ENCODE measurements at regions not wholly inside any gene's neighbourhood (a gene's known extent, or its start where the extent isn't known, plus 50 kb on each side); places are given as distances from the start of the nearest gene placed in this dataset.

GRCh38 chr7:46725136-46725535 lies 804.1 kb upstream of the IGFBP3 start:
- H2AFZ ChIP-seq (ENCODE audit: low read depth, low read length) = no peak overlapping the region

GRCh38 chr7:46723742-46724141 lies 802.7 kb upstream of the IGFBP3 start:
- Histone ChIP-seq H3K79me1 (replicated peaks; ENCODE audit: low read length, poor library complexity, severe bottlenecking) (no peaks in the 10 kb centered on the region), H3K27ac (ENCODE audit: low read length, poor library complexity, severe bottlenecking) (no peak overlapping the region), H3K18ac (ENCODE audit: low read depth in 1 of 2, low read length in 2 of 2) (no peak overlapping the region), H4K91ac (ENCODE audit: low read length) (peak overlapping the region; percentile 3), H2BK5ac (ENCODE audit: low read depth, low read length, poor library complexity, severe bottlenecking) (no peak overlapping the region), H2BK120ac (ENCODE audit: low read depth, low read length) (no peak overlapping the region), H2AK5ac (ENCODE audit: low read length, severe bottlenecking) (no peak overlapping the region), H3K27me3 (ENCODE audit: control insufficient read depth in 1 of 2, insufficient read depth in 1 of 2, low read length in 2 of 2) (no peaks in the 10 kb centered on the region), H3K14ac (ENCODE audit: low read length in 2 of 2) (no peak overlapping the region), H3K4me1 (ENCODE audit: control insufficient read depth, insufficient read depth, low read depth, low read length) (peaks cover 4% of the 10 kb centered on the region), H3K9me3 (ENCODE audit: control insufficient read depth, low read length) (peaks cover 6% of the 10 kb centered on the region), H3K9ac (ENCODE audit: low read length) (no peak overlapping the region), H4K8ac (ENCODE audit: low read length) (no peak overlapping the region), H2BK12ac (ENCODE audit: low read length in 2 of 2) (peak overlapping the region; percentile 45 to 86), H3K4me2 (ENCODE audit: low read length, poor library complexity, severe bottlenecking) (no peak overlapping the region), H3K4ac (ENCODE audit: low read depth in 1 of 2, low read length in 2 of 2) (peak overlapping the region; percentile 17 to 26), H2AFZ (ENCODE audit: low read depth, low read length) (no peak overlapping the region), H3K4me3 (ENCODE audit: insufficient read depth in 1 of 2, low read depth in 1 of 2, low read length in 2 of 2) (no peak overlapping the region), H3K23ac (ENCODE audit: low read length in 2 of 2) (no peak overlapping the region), H3K36me3 (ENCODE audit: control insufficient read depth in 1 of 2, insufficient read depth in 2 of 2, low read depth in 1 of 2, low read length in 2 of 2) (no peaks in the 10 kb centered on the region), H2BK15ac (ENCODE audit: low read depth, poor library complexity, severe bottlenecking) (no peak overlapping the region)
- 96% methylated on average over 4 of the region's 4 CpGs for WGBS
- DNase-seq = no peak

More at GRCh38 chr7:46725136-46725535, 804.1 kb upstream of the IGFBP3 start:
- Histone ChIP-seq H3K4me1 (ENCODE audit: control insufficient read depth, insufficient read depth, low read depth, low read length) (peaks cover 3% of the 10 kb centered on the region), H3K4ac (ENCODE audit: low read depth in 1 of 2, low read length in 2 of 2) (no peak overlapping the region), H3K14ac (ENCODE audit: low read length in 2 of 2) (no peak overlapping the region), H3K36me3 (ENCODE audit: control insufficient read depth in 1 of 2, insufficient read depth in 2 of 2, low read depth in 1 of 2, low read length in 2 of 2) (no peaks in the 10 kb centered on the region), H2BK12ac (ENCODE audit: low read length in 2 of 2) (peak overlapping the region in 1 of 2 experiments; percentile 83), H2BK15ac (ENCODE audit: low read depth, poor library complexity, severe bottlenecking) (no peak overlapping the region), H4K91ac (ENCODE audit: low read length) (no peak overlapping the region), H3K23ac (ENCODE audit: low read length in 2 of 2) (no peak overlapping the region), H3K79me1 (replicated peaks; ENCODE audit: low read length, poor library complexity, severe bottlenecking) (no peaks in the 10 kb centered on the region), H3K18ac (ENCODE audit: low read depth in 1 of 2, low read length in 2 of 2) (no peak overlapping the region), H3K4me2 (ENCODE audit: low read length, poor library complexity, severe bottlenecking) (no peak overlapping the region), H3K9me3 (ENCODE audit: control insufficient read depth, low read length) (peaks cover 6% of the 10 kb centered on the region), H2BK120ac (ENCODE audit: low read depth, low read length) (no peak overlapping the region), H3K27ac (ENCODE audit: low read length, poor library complexity, severe bottlenecking) (no peak overlapping the region), H3K4me3 (ENCODE audit: insufficient read depth in 1 of 2, low read depth in 1 of 2, low read length in 2 of 2) (no peak overlapping the region), H3K27me3 (ENCODE audit: control insufficient read depth in 1 of 2, insufficient read depth in 1 of 2, low read length in 2 of 2) (no peaks in the 10 kb centered on the region), H2AK5ac (ENCODE audit: low read length, severe bottlenecking) (peak overlapping the region; percentile 7), H2BK5ac (ENCODE audit: low read depth, low read length, poor library complexity, severe bottlenecking) (no peak overlapping the region), H3K9ac (ENCODE audit: low read length) (no peak overlapping the region), H4K8ac (ENCODE audit: low read length) (no peak overlapping the region)
- DNase-seq = peak; percentile 28
- WGBS = 86% methylated on average over 2 of the region's 2 CpGs

GRCh38 chr7:46723003-46723402 lies 801.9 kb upstream of the IGFBP3 start:
- no peak overlapping the region for H4K8ac ChIP-seq (ENCODE audit: low read length)
- no peak for DNase-seq
- no peak overlapping the region for H3K23ac ChIP-seq (ENCODE audit: low read length in 2 of 2)
- H3K14ac ChIP-seq (ENCODE audit: low read length in 2 of 2) = no peak overlapping the region
- H3K27ac ChIP-seq (ENCODE audit: low read length, poor library complexity, severe bottlenecking) = no peak overlapping the region
- no peak overlapping the region for H2BK15ac ChIP-seq (ENCODE audit: low read depth, poor library complexity, severe bottlenecking)
- peaks cover 4% of the 10 kb centered on the region for H3K4me1 ChIP-seq (ENCODE audit: control insufficient read depth, insufficient read depth, low read depth, low read length)
- no peak overlapping the region for H3K4me2 ChIP-seq (ENCODE audit: low read length, poor library complexity, severe bottlenecking)
- no peaks in the 10 kb centered on the region for H3K79me1 ChIP-seq (replicated peaks; ENCODE audit: low read length, poor library complexity, severe bottlenecking)
- no peaks in the 10 kb centered on the region for H3K36me3 ChIP-seq (ENCODE audit: control insufficient read depth in 1 of 2, insufficient read depth in 2 of 2, low read depth in 1 of 2, low read length in 2 of 2)
- H2AK5ac ChIP-seq (ENCODE audit: low read length, severe bottlenecking) = no peak overlapping the region
- H2AFZ ChIP-seq (ENCODE audit: low read depth, low read length) = no peak overlapping the region
- 83% methylated on average over 7 of the region's 7 CpGs for WGBS
- no peak overlapping the region for H3K4me3 ChIP-seq (ENCODE audit: insufficient read depth in 1 of 2, low read depth in 1 of 2, low read length in 2 of 2)
- no peak overlapping the region for H2BK5ac ChIP-seq (ENCODE audit: low read depth, low read length, poor library complexity, severe bottlenecking)
- H3K18ac ChIP-seq (ENCODE audit: low read depth in 1 of 2, low read length in 2 of 2) = no peak overlapping the region
- H3K4ac ChIP-seq (ENCODE audit: low read depth in 1 of 2, low read length in 2 of 2) = no peak overlapping the region
- peaks cover 6% of the 10 kb centered on the region for H3K9me3 ChIP-seq (ENCODE audit: control insufficient read depth, low read length)
- no peak overlapping the region for H4K91ac ChIP-seq (ENCODE audit: low read length)
- H3K27me3 ChIP-seq (ENCODE audit: control insufficient read depth in 1 of 2, insufficient read depth in 1 of 2, low read length in 2 of 2) = no peaks in the 10 kb centered on the region
- no peak overlapping the region for H2BK120ac ChIP-seq (ENCODE audit: low read depth, low read length)
- H2BK12ac ChIP-seq (ENCODE audit: low read length in 2 of 2) = peak overlapping the region in 1 of 2 experiments; percentile 63
- H3K9ac ChIP-seq (ENCODE audit: low read length) = no peak overlapping the region

GRCh38 chr7:46720761-46721160 lies 799.7 kb upstream of the IGFBP3 start:
- Histone ChIP-seq H3K4ac (ENCODE audit: low read depth in 1 of 2, low read length in 2 of 2) (no peak overlapping the region), H3K4me3 (ENCODE audit: insufficient read depth in 1 of 2, low read depth in 1 of 2, low read length in 2 of 2) (no peak overlapping the region), H4K8ac (ENCODE audit: low read length) (no peak overlapping the region), H2BK120ac (ENCODE audit: low read depth, low read length) (no peak overlapping the region), H3K27ac (ENCODE audit: low read length, poor library complexity, severe bottlenecking) (peak overlapping the region; percentile 30), H3K14ac (ENCODE audit: low read length in 2 of 2) (no peak overlapping the region), H3K36me3 (ENCODE audit: control insufficient read depth in 1 of 2, insufficient read depth in 2 of 2, low read depth in 1 of 2, low read length in 2 of 2) (no peaks in the 10 kb centered on the region), H3K4me2 (ENCODE audit: low read length, poor library complexity, severe bottlenecking) (no peak overlapping the region), H2BK15ac (ENCODE audit: low read depth, poor library complexity, severe bottlenecking) (no peak overlapping the region), H3K23ac (ENCODE audit: low read length in 2 of 2) (no peak overlapping the region), H3K79me1 (replicated peaks; ENCODE audit: low read length, poor library complexity, severe bottlenecking) (no peaks in the 10 kb centered on the region), H3K9ac (ENCODE audit: low read length) (no peak overlapping the region), H2BK12ac (ENCODE audit: low read length in 2 of 2) (peak overlapping the region in 1 of 2 experiments; percentile 59), H2AK5ac (ENCODE audit: low read length, severe bottlenecking) (no peak overlapping the region), H3K4me1 (ENCODE audit: control insufficient read depth, insufficient read depth, low read depth, low read length) (peaks cover 4% of the 10 kb centered on the region), H2AFZ (ENCODE audit: low read depth, low read length) (no peak overlapping the region), H2BK5ac (ENCODE audit: low read depth, low read length, poor library complexity, severe bottlenecking) (no peak overlapping the region), H3K9me3 (ENCODE audit: control insufficient read depth, low read length) (no peaks in the 10 kb centered on the region), H4K91ac (ENCODE audit: low read length) (no peak overlapping the region), H3K18ac (ENCODE audit: low read depth in 1 of 2, low read length in 2 of 2) (no peak overlapping the region), H3K27me3 (ENCODE audit: control insufficient read depth in 1 of 2, insufficient read depth in 1 of 2, low read length in 2 of 2) (no peaks in the 10 kb centered on the region)
- 89% methylated on average over 2 of the region's 2 CpGs for WGBS
- no peak for DNase-seq

All from mesenchymal stem cell (in vitro differentiated cells and primary cell).